Activated B cell treated with CpG ODN at 0.5 μM for 24 hours (primary cell): ENCODE measurements at regions not wholly inside any gene's neighbourhood (a gene's known extent, or its start where the extent isn't known, plus 50 kb on each side); places are given as distances from the start of the nearest gene placed in this dataset.

Experiments used
- ATAC-seq: fragments of 200-7000 bp; cut with Tn5 transposase; one replicate; pipeline ENCODE4 v1.10.0; 2021; ENCODE audit warnings: low read depth, mild to moderate bottlenecking, moderate library complexity
- CTCF ChIA-PET: fragments of 350-600 bp; sonication (Branson Sonifier 250); formaldehyde crosslinking; loops from one replicate; lab custom pipeline; 2021; ENCODE audit warnings: antibody characterized with exemption; lab: Charles Lee
- POLR2A ChIA-PET: fragments of 350-600 bp; sonication (Branson Sonifier 250); formaldehyde crosslinking; loops from one replicate; lab custom pipeline; 2021; ENCODE audit warnings: antibody characterized with exemption; lab: Charles Lee
- DNase-seq: peaks from one replicate; pipeline ENCODE4 v3.0.0; 2022
- H3K27ac Mint-ChIP-seq: one replicate; pipeline ENCODE4 v1.8.0; 2020; ENCODE audit warnings: mixed read lengths
- H3K27me3 Mint-ChIP-seq: one replicate; pipeline ENCODE4 v1.8.0; 2021; ENCODE audit warnings: mixed read lengths
- H3K36me3 Mint-ChIP-seq: one replicate; pipeline ENCODE4 v1.8.0; 2021; ENCODE audit warnings: low read depth, mixed read lengths
- H3K4me1 Mint-ChIP-seq: one replicate; pipeline ENCODE4 v1.8.0; 2021; ENCODE audit warnings: mixed read lengths
- H3K4me3 Mint-ChIP-seq: one replicate; pipeline ENCODE4 v1.8.0; 2020; ENCODE audit warnings: mild to moderate bottlenecking, mixed read lengths
- H3K9me3 Mint-ChIP-seq: one replicate; pipeline ENCODE4 v1.8.0; 2020; ENCODE audit warnings: mixed read lengths
- intact Hi-C: fragments of 100-400 bp; cut with micrococcal nuclease; formaldehyde crosslinking; loops from one replicate; pipeline ENCODE4 v1.15.1; 2024
- TF ChIP-seq, protein P1 (sequence below): fragments of 200-600 bp; IDR thresholded peaks from one replicate; pipeline ENCODE4 v1.8.0; 2022; ENCODE audit warnings: antibody characterized with exemption, mild to moderate bottlenecking

DNA sequence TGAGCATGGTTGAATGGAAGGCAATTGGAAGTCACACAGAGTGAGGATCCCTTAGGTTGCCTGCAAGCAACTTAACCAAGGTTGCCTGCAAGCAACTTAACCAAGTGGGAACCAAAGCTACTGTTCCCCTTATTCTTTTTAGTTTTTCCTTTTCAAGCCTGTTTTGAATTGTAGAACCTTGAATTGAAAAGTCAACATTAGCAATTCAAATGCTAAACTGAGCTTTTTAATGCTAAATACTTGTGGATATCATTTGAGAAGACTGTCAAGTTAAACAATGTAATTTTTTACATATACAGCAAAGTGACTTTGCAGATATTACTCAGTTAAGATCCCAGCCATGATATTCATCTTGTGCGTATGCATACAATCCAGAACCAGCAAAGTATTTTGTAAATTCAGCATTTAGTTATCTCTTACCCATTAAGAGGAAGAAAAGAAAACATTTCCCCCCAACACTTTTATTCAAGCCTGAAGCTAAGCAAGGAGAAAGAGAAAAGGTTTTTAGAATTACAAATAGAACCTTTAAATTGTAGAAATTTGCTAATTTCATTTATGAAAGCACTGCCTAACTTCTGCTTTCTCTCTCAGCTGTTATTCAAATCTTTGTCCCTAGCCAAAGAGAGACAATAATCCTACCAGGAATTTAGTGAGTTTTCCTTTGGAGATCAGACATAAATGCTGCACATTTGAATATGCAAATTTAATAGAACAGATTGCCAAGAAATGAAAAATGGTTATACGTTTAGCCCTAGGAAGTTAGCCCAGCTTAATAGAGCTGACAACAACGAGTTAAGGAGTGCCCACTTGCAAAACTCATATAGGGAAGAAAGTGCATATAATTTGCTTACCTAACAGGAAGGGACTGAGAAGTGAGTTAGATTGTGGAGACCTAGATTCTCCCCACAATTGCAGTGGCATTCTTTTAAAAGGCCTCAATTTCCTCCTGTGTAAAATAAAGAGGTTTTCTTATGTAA, 643.2 kb upstream of the PIK3C3 start:
- peaks cover 9% of the 10 kb centered on the region for H3K9me3 Mint-ChIP-seq
- H3K4me3 Mint-ChIP-seq = no peak overlapping the region
- CTCF ChIA-PET = no interaction called here
- intact Hi-C loops = no loop called here
- no peak overlapping the region for H3K27ac Mint-ChIP-seq
- POLR2A ChIA-PET = no interaction called here
- no peaks in the 10 kb centered on the region for H3K27me3 Mint-ChIP-seq
- H3K4me1 Mint-ChIP-seq = no peaks in the 10 kb centered on the region
- no peak for DNase-seq
- TF ChIP-seq, protein P1, sequence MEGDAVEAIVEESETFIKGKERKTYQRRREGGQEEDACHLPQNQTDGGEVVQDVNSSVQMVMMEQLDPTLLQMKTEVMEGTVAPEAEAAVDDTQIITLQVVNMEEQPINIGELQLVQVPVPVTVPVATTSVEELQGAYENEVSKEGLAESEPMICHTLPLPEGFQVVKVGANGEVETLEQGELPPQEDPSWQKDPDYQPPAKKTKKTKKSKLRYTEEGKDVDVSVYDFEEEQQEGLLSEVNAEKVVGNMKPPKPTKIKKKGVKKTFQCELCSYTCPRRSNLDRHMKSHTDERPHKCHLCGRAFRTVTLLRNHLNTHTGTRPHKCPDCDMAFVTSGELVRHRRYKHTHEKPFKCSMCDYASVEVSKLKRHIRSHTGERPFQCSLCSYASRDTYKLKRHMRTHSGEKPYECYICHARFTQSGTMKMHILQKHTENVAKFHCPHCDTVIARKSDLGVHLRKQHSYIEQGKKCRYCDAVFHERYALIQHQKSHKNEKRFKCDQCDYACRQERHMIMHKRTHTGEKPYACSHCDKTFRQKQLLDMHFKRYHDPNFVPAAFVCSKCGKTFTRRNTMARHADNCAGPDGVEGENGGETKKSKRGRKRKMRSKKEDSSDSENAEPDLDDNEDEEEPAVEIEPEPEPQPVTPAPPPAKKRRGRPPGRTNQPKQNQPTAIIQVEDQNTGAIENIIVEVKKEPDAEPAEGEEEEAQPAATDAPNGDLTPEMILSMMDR = no peak
- no peak for ATAC-seq
- no peaks in the 10 kb centered on the region for H3K36me3 Mint-ChIP-seq

DNA sequence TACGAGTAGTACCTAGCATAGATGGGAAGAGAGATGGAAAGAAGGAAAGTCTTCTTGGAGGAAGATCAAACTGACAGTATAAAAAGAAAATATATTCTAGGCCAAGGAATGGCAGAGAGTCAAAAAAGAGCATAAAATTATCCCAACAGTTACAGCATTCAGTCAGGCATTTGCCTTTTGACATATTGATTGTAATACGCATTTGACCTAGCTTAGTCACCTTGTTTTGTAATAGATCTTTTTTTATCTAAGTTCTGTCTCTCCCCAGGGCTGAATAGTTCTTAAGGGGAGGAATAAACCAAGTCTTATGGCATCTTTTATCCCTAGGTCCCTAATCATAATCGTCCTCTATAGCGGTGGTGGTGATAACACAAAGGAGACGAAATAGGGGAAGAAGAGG, 657.3 kb upstream of the PIK3C3 start:
- Mint-ChIP-seq H3K4me1 (no peaks in the 10 kb centered on the region), H3K9me3 (peaks cover 9% of the 10 kb centered on the region), H3K27ac (no peak overlapping the region), H3K4me3 (no peak overlapping the region), H3K27me3 (no peaks in the 10 kb centered on the region), H3K36me3 (no peaks in the 10 kb centered on the region)
- ATAC-seq = no peak
- ChIA-PET CTCF (no interaction called here), POLR2A (no interaction called here)
- no peak for DNase-seq
- TF ChIP-seq, protein P1 = no peak
- intact Hi-C loops = no loop called here

DNA sequence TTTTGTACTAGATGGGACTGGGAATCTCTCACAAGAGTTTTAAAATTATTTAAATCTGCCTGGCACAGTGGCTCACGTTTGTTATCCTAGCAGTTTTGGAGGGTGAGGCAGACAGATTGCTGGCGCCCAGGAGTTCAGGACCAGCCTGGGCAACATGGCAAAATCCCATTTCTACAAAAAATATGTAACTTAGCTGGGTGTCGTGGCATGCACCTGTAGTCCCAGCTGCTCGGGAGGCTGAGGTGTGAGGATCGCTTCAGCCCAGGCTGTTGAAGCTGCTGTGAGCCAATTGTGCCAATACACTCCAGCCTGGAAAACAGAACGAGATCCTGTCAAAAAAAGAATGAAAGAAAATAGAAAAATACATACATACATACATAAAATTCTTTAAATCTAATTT, 685.7 kb upstream of the PIK3C3 start:
- ChIA-PET CTCF (no interaction called here), POLR2A (no interaction called here)
- TF ChIP-seq, protein P1 = no peak
- DNase-seq = no peak
- no peaks in the 10 kb centered on the region for H3K4me1 Mint-ChIP-seq
- intact Hi-C loops = no loop called here
- no peaks in the 10 kb centered on the region for H3K36me3 Mint-ChIP-seq
- no peak for ATAC-seq
- no peak overlapping the region for H3K4me3 Mint-ChIP-seq
- peaks cover 12% of the 10 kb centered on the region for H3K9me3 Mint-ChIP-seq
- H3K27ac Mint-ChIP-seq = no peak overlapping the region
- H3K27me3 Mint-ChIP-seq = no peaks in the 10 kb centered on the region

DNA sequence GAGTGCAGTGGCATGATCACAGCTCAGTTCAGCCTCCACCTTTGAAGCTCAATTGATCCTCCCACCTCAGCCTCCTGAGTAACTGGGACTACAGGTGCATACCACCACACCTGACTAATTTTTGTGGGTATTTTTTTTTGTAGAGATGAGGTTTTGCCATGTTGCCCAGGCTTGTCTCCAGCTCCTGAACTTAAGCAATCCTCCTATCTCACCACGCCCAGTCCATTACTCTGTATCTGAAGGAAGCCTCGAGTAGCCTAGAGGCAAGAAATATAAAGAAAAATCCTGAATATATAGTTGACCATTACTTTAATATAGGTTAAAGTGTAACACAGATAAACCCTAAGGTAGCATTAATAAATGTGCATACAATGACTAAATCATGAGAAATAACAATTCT, 686.8 kb upstream of the PIK3C3 start:
- Mint-ChIP-seq H3K36me3 (no peaks in the 10 kb centered on the region), H3K4me3 (no peak overlapping the region), H3K4me1 (no peaks in the 10 kb centered on the region), H3K27me3 (no peaks in the 10 kb centered on the region), H3K27ac (no peak overlapping the region), H3K9me3 (peaks cover 8% of the 10 kb centered on the region)
- TF ChIP-seq, protein P1 = no peak
- ChIA-PET POLR2A (no interaction called here), CTCF (no interaction called here)
- no peak for DNase-seq
- intact Hi-C loops = no loop called here
- ATAC-seq = no peak

DNA sequence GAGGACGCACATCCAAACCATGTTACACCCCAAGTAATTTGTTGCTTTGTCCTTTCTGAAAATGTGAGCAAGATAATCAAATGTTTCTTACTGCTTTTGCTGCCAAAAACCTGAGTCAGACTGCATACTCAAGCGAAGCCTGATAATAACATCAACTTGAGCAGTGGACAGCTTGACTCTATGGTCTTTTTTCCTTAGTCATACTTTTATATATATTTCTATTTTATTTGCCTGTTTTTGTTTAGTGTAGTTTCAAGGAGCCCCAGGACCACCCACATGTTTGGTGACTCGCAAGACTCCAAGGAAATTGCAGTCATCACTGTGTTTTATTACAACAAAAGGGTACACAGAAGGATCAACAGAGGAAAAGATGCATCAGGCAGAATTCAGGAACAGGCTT, 688.4 kb upstream of the PIK3C3 start:
- H3K4me3 Mint-ChIP-seq = no peak overlapping the region
- H3K36me3 Mint-ChIP-seq = no peaks in the 10 kb centered on the region
- H3K27me3 Mint-ChIP-seq = no peaks in the 10 kb centered on the region
- DNase-seq = no peak
- ChIA-PET POLR2A (no interaction called here), CTCF (no interaction called here)
- TF ChIP-seq, protein P1 = no peak
- intact Hi-C loops = no loop called here
- no peak overlapping the region for H3K27ac Mint-ChIP-seq
- H3K4me1 Mint-ChIP-seq = no peaks in the 10 kb centered on the region
- ATAC-seq = no peak
- H3K9me3 Mint-ChIP-seq = peaks cover 13% of the 10 kb centered on the region
